ENCODE measurements at regions not wholly inside any gene's neighbourhood (a gene's known extent, or its start where the extent isn't known, plus 50 kb on each side); places are given as distances from the start of the nearest gene placed in this dataset.

DNA sequence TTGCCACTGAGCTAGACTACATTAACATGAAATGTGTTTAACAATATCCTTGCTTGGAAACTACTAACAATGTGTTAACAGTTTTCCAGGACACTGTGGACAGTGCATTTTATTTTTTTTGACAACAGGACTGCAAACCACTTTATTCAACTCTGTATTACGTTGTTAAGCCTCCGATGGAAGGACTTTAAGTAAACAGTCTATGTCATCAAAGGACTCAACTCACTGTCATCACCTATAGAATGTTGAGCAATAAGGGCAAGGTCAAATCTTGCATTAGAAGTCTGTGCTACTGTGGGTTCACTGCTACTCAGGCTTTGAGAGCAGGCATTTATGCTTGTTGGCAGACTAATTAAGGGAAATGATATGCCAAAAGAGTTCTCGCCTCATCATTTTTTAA, 483.7 kb downstream of the FLRT2 start:
- no peak for DNase-seq

DNA sequence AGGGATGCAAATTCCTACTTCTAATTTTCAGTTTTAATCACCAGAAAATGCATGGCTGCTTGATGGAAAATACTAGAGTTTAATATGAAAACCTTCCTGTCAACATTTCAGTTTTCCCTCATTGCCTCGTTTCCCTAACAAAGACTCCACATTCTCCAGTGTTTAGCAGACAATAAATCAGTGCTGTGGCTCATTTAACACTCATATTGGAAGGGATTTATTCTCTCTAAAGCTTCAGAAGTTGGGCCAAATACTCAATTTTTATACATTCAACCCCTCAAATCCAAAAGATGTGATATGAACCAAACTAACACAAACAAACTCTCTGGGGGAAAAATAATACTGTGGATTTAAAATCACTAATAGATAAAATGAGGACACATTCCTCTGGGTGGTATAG, 482.5 kb downstream of the FLRT2 start:
- DNase-seq, result no peak

DNA sequence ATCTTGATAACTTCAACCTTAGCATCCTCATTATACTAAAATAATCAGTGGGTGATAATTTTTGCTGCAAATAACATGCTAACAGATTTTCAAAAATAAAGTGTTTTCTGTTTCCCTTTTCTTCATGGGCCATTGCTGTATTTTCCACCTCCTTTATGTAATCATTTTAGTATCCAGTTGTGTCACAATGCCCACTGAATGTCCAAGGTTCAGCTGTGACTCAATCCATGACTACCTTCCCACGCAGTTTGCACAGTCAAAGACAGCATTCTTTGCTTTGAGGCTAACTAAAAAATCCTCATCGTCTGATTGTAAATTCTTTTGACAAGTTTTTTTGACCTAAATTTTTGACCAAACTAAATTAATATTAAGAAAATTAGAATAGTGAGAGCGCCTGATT, 474.1 kb downstream of the FLRT2 start:
- no peak for DNase-seq

DNA sequence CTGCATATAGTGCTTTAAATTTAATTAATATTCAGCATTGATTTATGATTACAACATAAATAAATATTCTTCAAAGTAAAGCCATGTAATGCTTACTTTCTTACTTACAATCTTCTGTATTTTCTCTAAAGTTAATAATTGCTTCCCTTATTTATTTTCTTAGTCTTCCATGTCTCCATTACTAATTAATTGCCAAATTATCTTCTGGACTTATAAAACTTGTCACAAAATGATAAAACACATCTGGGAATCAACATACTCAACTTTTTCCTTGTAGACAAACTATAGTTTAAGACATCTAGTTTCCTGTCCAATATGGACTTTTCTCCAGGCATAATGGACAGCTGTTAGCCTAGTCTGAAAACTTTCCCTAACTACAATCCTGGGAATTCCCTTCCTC, 466.6 kb downstream of the FLRT2 start:
- DNase-seq, result no peak

DNA sequence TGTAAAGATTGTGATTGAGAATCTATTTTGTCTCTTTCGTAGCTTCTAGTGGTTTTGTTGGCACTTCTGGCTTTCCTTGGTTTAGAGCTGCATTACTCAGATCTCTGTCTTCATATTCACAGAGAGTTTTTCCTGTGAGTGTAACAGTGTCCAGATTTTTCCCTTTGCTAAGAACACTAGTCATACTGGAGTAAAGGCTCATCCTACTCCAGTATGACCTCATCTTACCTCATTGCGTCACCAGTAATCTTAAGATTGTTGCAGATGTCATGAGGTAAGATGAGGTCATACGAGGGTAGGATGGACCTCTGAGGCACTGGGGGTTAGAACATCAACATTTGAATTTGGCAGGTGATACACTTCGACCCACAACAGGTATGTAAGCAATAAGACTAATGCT, 461.2 kb downstream of the FLRT2 start:
- DNase-seq, result no peak

DNA sequence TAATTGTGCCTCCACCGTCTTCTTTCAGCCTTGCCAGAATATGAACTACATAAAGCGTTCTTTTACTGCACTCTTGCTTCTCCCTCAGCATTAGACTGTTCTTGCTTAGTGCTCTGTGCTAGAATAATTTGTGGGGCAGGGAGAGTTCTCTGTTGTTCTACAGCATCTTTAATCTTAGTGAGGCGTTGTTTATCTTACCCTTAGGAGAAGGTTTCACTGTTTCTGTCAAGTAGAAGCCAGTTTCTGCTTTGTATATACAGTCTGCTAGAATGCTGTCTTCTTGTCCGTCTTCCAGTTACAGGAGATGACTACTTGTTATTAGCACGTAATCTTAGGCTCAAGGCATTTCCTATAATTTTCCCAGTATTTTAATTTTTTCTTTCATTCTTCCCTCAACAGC, 458.0 kb downstream of the FLRT2 start:
- DNase-seq, result no peak

DNA sequence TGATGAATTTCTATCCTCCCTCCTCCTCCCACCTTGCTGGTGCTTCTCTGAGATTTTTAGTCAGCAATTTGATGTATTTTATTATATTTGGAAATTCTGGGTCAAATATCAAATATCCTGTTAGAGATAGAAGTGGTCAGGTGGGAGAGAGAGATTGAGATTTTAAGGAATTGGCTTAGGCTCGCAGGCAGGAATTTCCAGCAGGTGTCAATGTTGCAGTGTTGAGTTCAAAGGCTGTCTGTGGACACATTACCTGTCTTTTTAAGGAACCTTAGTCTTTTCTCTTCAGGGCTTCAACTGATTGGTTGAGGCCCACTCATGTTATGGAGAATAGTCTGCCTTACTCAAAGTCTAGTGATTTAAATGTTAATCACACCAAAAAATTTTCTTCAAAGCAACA, 457.3 kb downstream of the FLRT2 start:
- no peak for DNase-seq

DNA sequence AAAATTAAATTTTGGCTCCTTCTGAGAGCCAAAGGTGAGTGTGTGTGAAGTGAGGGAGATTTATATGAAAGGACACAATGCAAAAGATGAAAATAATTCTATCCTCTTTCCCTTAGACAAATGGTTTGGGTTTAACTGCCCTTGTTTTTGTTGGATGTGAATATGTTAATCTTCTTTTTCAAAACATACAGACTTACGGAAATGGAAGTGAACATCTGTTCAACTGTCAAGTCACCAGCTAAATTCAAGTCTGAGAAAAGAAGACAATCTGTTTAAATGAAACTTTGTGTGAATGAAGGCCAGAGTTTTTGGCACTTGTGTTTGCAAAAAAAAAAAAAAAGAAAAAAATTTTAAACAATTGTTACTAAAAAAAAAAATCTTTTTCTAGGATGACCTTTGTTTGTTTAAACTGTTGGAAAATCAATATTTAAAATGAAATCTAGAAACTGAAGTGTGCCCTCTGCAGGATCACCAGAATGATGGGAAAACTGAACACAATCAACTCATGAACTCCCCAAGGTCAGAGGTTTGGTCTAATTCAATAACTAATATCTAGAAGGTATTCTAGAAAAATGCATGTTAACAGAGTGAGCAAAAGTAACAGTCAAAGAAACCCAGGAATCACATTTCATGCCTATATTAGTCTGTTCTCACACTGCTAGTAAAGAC, 448.8 kb downstream of the FLRT2 start:
- DNase-seq, result no peak

DNA sequence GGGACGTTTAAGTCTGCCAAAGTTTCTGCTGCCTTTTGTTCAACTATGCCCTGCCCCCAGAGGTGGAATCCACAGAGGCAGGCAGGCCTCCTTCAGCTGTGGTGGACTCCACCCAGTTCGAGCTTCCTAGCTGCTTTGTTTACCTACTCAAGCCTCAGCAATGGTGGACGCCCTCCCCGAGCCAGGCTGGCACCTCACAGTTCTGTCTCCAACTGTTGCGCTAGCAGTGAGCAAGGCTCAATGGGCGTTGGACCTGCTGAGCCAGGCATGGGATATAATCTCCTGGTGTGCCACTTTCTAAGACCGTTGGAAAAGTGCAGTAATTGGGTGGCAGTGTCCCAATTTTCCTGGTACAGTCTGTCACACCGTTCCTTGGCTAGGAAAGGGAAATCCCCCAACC, 444.7 kb downstream of the FLRT2 start:
- no peak for DNase-seq

DNA sequence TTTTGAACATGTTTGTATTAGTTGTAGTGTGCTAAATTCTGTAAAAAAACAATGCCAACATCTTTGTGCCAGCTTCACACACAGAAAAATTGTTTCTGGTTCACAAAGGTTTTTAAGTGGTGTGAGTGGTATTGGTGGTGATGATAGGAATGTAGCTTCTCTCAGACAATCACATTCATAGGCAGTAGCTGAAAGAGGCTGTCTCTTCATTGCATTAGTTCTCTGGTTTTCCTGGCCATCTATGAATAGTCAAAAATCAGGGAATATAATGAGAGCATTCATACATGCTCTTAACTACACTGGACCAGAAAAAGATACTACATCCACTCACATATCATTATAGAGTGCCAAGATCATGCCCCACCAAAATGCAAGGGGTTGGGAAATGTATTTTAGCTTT, 433.5 kb downstream of the FLRT2 start:
- DNase-seq, result no peak

DNA sequence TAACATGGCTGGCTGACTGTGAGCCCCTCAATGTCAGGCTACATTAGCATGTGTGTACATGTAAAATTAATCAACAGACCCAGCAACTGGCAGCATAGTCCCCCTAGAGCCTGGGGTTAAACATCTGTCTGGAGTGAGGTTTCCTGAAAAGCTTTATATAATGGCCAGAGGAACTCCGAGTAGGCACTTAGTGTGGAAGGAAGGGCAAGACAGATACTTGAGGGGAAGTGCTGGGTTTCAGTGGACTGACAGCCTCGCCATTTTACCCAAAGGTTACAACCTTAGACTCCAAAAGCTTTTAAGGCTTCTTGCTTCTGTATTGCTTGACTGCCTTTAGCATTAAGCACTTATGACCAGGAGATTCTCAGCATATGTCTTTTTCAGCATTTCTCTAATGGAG, 430.8 kb downstream of the FLRT2 start:
- DNase-seq, result no peak

DNA sequence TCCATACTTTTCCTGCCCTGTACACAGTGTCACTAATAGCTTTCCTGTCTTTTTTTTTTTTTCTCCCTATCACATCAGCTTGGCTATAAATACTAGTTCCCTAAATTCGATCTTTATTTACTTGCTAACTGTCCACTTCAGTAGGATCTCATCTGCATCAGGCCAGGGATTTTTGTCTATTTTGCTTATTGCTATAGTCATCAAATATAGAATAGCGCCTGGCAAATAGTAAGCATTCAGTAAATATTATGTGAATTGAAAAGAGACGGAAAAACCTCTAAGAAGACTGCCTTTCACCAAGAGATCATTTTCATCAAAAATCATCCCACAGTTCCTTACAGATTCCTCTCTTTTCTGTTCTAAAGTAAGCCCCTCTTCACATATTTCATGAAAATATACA, 429.1 kb downstream of the FLRT2 start:
- DNase-seq, result no peak

DNA sequence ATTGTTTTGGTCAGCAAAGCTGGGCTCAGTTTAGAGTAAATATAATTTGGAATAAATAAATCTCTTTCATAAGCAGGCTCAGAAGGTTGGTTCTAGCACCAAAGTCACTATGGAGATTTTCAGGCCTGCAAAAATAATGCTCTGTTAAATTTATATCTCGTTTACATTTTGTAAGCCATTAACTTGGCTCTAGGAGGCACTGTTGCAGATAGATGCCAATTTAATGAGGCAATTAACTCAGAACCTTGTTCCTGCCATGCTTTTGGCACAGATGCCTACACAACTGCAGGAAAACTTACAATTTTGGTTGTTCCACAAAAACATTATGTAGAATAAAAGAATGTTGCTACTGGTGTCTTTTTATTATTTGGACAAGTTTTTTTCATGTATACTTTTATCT, 428.1 kb downstream of the FLRT2 start:
- no peak for DNase-seq

DNA sequence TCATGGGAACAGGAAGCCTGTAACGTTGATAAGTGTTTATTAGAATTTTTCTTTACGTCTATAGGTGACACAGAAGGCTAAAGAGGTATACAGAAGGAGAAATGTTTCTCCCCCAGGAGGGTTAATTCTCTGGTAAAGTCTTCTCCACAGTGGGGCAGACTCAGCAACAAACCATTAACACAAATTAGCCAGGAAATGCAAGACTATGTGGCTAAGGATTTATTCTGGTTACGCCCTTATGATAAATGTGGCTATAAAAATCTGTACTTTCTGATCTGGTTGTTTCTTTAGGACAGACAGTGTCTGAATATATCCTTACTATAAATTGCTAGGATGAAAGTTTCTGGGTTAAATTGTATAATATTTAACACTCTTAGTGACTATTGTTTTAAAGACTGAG, 423.3 kb downstream of the FLRT2 start:
- no peak for DNase-seq

DNA sequence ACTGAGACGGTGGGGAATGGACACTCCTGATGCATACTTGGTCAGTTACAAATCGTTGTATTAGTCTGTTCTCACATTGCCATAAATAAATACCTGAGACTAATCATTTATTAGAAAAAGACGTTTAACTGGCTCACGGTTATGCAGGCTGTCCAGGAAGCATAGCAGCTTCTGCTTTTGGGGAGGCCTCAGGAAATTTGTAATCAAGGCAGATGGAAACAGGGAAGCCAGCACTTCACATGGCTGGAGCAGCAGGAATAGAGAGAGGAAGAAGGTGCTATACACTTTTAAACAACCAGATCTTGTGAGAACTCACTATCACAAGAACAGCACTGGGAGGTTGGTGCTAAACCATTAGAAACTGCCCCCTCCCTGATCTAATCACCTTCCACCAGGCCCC, 418.2 kb downstream of the FLRT2 start:
- no peak for DNase-seq

DNA sequence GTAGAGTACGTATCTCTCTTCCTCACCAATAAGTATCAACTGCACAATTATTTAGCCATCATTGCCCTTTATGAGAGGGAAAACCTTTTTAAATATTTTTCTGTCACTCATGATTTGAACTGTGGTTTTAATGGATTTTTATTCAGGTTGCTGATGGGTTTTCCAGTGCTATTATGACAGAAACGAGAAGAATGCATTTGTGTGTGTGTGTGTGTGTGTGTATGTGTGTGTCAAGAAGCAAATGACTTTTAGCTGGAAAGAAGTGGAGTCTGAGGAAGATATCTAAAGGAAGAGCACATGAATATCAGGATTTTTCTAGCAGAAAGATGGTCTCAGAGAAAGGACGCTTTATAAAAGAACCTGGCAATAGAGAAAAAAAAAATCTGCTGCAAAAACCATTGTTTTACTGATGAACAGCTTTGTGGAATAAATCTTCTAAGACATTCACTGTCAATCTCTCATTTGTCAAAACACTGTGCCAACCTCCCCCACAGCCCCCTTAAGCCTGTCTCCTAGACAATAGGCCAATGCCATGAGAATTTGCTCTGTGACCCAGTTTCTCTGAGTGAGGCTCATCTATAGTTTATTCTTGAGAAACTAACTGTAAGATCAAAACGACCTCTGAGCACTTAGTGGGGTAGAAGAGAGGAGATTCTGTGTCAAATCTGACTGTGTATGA, 417.7 kb downstream of the FLRT2 start:
- DNase-seq, result no peak

DNA sequence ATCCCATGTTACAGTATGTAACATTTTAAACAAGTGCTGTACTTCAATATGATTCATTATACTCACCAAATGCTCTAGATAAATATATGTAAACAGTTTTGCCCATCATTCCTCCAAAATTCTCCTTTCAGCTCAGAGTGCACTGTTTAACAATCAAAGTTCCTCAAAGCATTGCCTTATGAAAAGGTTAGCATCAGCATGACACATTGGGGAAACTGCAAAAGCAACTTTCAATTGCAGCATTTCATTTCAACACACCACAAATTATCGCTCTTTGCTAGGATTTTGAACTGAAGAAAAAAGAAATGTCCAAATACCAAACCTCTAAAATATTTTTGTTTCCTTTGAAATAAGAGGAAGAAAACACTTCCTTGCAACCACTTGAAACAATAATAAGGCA, 413.2 kb downstream of the FLRT2 start:
- no peak for DNase-seq

DNA sequence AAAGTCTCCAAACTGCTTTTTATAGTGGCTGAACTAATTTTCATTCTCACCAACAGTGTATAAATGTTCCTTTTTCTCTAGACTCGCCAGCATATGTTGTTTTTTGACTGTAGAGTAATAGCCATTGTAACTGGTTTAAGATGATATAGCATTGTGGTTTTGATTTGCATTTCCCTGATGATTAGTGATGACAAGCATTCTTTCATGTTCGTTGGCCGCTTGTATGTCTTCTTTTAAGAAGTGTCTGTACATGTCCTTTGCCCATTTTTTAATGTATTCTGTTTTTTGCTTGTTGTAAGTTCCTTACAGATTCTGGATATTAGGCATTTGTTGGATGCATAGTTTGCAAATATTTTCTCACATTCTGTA, 404.9 kb downstream of the FLRT2 start:
- no peak for DNase-seq

DNA sequence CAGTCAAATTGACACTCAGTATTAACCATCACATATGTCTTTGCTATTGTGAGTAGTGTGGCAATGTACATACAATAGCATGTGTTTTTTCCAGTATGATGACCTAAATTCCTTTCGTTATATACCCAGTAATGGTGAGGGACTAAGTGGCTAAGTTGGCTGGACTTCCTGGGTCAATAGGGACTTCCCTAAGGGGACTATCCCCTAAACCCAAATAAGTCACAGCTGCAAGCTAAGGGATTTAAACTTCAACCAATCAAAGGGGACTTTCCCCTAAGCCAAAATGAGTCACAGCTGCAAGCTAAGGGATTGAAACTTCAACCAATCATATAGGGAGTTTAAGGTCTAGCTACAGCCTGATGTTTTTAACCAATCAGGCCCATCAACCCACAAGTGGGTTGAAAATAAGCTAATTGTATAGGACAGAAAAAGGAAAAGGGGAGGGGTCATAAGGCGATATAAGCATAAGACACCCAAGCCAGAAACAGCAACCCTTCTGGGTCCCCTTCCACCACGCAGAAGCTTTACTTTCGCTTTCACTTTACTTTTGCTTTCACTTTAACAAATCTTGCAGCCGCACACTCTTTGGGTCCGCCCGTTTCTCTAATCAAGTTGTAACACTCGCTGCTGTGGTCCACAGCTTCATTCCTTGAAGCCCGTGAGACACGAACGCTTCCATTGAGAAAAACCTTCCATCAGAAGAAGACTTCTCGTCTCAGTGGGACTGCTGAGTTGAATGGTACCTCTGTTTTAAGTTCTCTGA, 404.4 kb downstream of the FLRT2 start:
- peak; percentile 56 for DNase-seq

DNA sequence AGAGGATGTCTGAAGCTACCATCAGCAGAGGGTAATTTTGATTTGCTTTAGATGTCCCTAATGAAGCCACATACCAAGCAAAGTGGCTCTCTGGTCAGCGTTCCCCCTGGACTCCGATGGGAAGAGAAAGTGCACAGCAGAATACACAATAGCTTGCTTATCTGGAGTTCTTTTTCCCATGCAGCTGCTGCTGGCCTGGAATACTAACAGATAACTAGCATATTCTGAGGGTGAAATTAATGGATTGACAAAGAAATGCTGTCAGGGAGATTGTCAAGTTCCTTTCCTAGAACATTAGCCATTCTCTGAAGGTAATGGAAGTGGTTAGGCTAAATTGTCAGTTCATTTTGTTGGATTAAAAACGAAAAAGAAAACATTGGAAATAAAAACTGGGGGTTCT, 391.3 kb downstream of the FLRT2 start:
- no peak for DNase-seq

DNA sequence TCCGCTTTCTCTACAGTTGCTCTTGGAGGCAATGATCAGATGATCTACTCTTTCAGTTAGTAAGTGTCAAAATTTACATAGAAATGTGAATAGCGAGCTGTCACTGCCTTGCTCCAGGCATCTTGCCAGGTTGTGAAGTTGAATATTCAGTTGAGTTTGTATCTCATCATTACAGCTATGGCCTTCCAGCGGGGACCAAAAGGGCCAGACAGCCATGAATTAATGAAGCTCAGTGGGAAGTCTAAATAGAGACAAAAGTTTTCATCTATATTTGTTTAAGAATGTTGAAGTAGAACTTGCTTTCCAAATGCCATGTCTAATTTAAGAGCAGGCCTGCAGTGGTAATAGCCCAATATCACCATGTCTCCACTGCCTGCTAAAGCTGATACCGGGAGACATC, 387.8 kb downstream of the FLRT2 start:
- no peak for DNase-seq

DNA sequence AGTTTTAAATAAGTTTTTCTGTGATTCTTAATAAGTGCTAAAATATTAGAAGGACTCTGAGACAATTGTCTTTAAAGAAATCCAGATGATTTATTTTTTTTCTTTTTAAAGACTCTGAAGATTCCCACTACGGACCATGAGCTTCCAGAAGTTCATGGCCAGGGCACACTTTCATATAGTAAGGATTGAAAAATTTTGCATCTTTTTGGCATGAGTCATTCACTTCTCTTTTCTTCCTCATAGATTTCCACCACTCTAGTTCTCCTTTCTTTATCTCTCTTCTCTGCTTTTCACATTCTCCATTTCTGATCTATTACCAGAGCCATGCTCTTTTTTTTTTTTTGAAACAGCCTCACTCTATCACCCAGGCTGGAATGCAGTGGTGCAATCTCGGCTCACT, 385.8 kb downstream of the FLRT2 start:
- DNase-seq, result no peak

DNA sequence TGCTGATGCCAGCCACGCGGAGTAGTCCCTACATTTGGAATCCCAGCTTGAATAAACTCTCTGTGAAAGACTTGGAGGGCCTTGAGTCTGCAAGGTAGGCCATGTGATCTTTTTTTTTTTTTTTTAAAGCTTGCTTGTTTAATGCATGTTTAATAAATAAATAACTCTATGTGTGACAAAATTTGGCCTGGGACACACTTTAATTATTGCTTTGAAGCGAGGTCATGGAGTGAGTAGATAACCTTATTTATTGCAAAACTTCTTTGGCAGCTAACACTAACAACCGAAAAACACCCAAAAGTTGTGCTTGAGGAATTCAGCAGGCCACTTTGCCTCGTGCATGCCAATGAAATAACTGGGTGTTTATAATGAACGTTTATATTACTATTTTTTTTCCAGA, 382.2 kb downstream of the FLRT2 start:
- DNase-seq, result no peak

DNA sequence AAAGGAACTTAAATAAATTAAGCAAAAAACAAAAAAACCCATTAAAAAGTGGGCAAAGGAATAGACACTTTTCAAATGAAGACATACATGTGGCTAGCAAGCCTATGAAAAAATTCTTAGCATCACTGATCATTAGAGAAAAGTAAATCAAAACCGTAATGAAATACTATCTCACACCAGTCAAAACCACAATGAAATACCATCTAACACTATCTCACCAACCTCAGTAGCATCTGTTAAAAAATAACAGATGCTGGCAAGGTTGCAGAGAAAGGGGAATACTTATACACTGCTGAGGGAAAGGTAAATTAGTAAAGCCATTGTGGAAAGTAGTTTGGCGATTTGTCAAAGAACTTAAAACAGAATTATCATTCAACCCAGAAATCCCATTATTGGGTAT, 381.1 kb downstream of the FLRT2 start:
- no peak for DNase-seq

DNA sequence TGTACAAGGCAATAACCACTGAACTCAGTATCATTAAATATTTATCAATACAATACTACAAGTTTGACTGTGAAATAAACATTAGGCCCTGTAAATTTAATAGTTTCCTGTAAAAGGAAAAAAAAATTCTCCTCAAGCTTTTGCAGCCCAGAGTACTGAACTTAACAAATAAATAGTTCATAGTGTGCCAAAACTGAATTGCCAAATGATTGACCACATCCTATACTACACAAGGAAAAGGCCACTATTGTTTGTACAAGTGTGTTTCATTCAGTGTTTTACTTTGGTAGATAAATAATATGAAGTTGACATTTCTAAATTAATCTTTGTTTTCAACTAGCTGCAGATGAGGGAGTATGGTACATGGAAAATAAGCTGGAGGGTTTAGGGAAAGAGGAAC, 379.6 kb downstream of the FLRT2 start:
- DNase-seq, result no peak

All from stimulated activated CD8-positive, alpha-beta memory T cell treated with anti-CD3 and anti-CD28 coated beads, Interleukin-4, amount 100 ng/mL, for 48 hours (primary cell).